SIG-M5 treated with dmso at 0.1 percent for 504 hours (cell line): ENCODE measurements at regions not wholly inside any gene's neighbourhood (a gene's known extent, or its start where the extent isn't known, plus 50 kb on each side); places are given as distances from the start of the nearest gene placed in this dataset.
A peak's percentile ranks its signal among the peaks of the same experiment; 100 is the strongest.
"Not testable (repeated sequence)": the region's sequence is repeated elsewhere in the genome, so short reads cannot be mapped to it uniquely, and the experiment has no call there.

Experiments
- DNase-seq: peaks from one replicate; lab custom pipeline; 2025; ENCODE audit not compliant: unreplicated experiment; lab: John Stamatoyannopoulos, UW

- no peak for DNase-seq
Measured at GRCh38 chr2:102871707-102872106, 109.9 kb downstream of the TMEM182 start.

GRCh38 chr2:102872388-102872787 lies 110.6 kb downstream of the TMEM182 start:
- no peak for DNase-seq

- not testable (repeated sequence) for DNase-seq
Measured at GRCh38 chr2:102879513-102879912, 117.7 kb downstream of the TMEM182 start.

GRCh38 chr2:102880731-102881130 lies 118.9 kb downstream of the TMEM182 start:
- DNase-seq: no peak

- no peak for DNase-seq
Measured at GRCh38 chr2:102886216-102886893, 124.5 kb downstream of the TMEM182 start.

GRCh38 chr2:102888514-102888913 lies 126.7 kb downstream of the TMEM182 start:
- no peak for DNase-seq

GRCh38 chr2:102891296-102891695 lies 129.5 kb downstream of the TMEM182 start:
- DNase-seq: peak; percentile 98

- DNase-seq: no peak
Measured at GRCh38 chr2:102892698-102893310, 131.0 kb downstream of the TMEM182 start.

- no peak for DNase-seq
Measured at GRCh38 chr2:102893870-102894269, 132.0 kb downstream of the TMEM182 start.

GRCh38 chr2:102895376-102895775 lies 133.5 kb downstream of the TMEM182 start:
- peak; percentile 84 for DNase-seq

- not testable (repeated sequence) for DNase-seq
Measured at GRCh38 chr2:102909240-102909639, 147.4 kb downstream of the TMEM182 start.

GRCh38 chr2:102910724-102911123 lies 148.9 kb downstream of the TMEM182 start:
- no peak for DNase-seq

- no peak for DNase-seq
Measured at GRCh38 chr2:102915128-102915527, 153.3 kb downstream of the TMEM182 start.

GRCh38 chr2:102922321-102922720 lies 160.5 kb downstream of the TMEM182 start:
- no peak for DNase-seq

GRCh38 chr2:102925003-102925402 lies 163.2 kb downstream of the TMEM182 start:
- no peak for DNase-seq

- DNase-seq: no peak
Measured at GRCh38 chr2:102927854-102928267, 166.0 kb downstream of the TMEM182 start.

- DNase-seq: no peak
Measured at GRCh38 chr2:102929721-102930120, 167.9 kb downstream of the TMEM182 start.

- no peak for DNase-seq
Measured at GRCh38 chr2:102932501-102932900, 170.7 kb downstream of the TMEM182 start.

- DNase-seq: no peak
Measured at GRCh38 chr2:102939207-102939606, 177.4 kb downstream of the TMEM182 start.

- DNase-seq: no peak
Measured at GRCh38 chr2:102940684-102941083, 178.9 kb downstream of the TMEM182 start.

GRCh38 chr2:102942107-102942506 lies 180.3 kb downstream of the TMEM182 start:
- no peak for DNase-seq

- DNase-seq: no peak
Measured at GRCh38 chr2:102943251-102943650, 181.4 kb downstream of the TMEM182 start.
